NCI-H774 (cell line): ENCODE measurements at regions not wholly inside any gene's neighbourhood (a gene's known extent, or its start where the extent isn't known, plus 50 kb on each side); places are given as distances from the start of the nearest gene placed in this dataset.
"Not testable (repeated sequence)": the region's sequence is repeated elsewhere in the genome, so short reads cannot be mapped to it uniquely, and the experiment has no call there.

ENCODE experiments used
- DNase-seq: peaks from one replicate; lab custom pipeline; 2025; lab: John Stamatoyannopoulos, UW

GRCh38 chr4:138659037-138659811 lies 356.4 kb upstream of the NOCT start:
- no peak for DNase-seq

GRCh38 chr4:138658518-138658917 lies 357.1 kb upstream of the NOCT start:
- no peak for DNase-seq

- DNase-seq = no peak
Observed at GRCh38 chr4:138656990-138657389, 358.6 kb upstream of the NOCT start.

- DNase-seq = no peak
Observed at GRCh38 chr4:138655985-138656384, 359.6 kb upstream of the NOCT start.

- no peak for DNase-seq
Observed at GRCh38 chr4:138655286-138655685, 360.3 kb upstream of the NOCT start.

- DNase-seq = no peak
Observed at GRCh38 chr4:138650929-138651448, 364.6 kb upstream of the NOCT start.

- no peak for DNase-seq
Observed at GRCh38 chr4:138650495-138650894, 365.1 kb upstream of the NOCT start.

- DNase-seq = no peak
Observed at GRCh38 chr4:138647433-138647832, 368.1 kb upstream of the NOCT start.

- no peak for DNase-seq
Observed at GRCh38 chr4:138646383-138646782, 369.2 kb upstream of the NOCT start.

GRCh38 chr4:138645289-138645688 lies 370.3 kb upstream of the NOCT start:
- no peak for DNase-seq

GRCh38 chr4:138644322-138644721 lies 371.3 kb upstream of the NOCT start:
- no peak for DNase-seq

- no peak for DNase-seq
Observed at GRCh38 chr4:138643827-138644226, 371.8 kb upstream of the NOCT start.

- no peak for DNase-seq
Observed at GRCh38 chr4:138639018-138639741, 376.4 kb upstream of the NOCT start.

GRCh38 chr4:138636781-138637180 lies 378.8 kb upstream of the NOCT start:
- no peak for DNase-seq

GRCh38 chr4:138634915-138635314 lies 380.7 kb upstream of the NOCT start:
- no peak for DNase-seq

- DNase-seq = no peak
Observed at GRCh38 chr4:138633580-138633904, 382.0 kb upstream of the NOCT start.

GRCh38 chr4:138632856-138633579 lies 382.6 kb upstream of the NOCT start:
- no peak for DNase-seq

GRCh38 chr4:138630666-138631065 lies 384.9 kb upstream of the NOCT start:
- no peak for DNase-seq

- DNase-seq = no peak
Observed at GRCh38 chr4:138629669-138630068, 385.9 kb upstream of the NOCT start.

GRCh38 chr4:138627096-138627495 lies 384.9 kb upstream of the SLC7A11 start:
- no peak for DNase-seq

GRCh38 chr4:138622362-138622761 lies 380.2 kb upstream of the SLC7A11 start:
- DNase-seq = not testable (repeated sequence)

GRCh38 chr4:138616775-138617174 lies 374.6 kb upstream of the SLC7A11 start:
- DNase-seq = no peak
